ENCODE measurements at regions not wholly inside any gene's neighbourhood (a gene's known extent, or its start where the extent isn't known, plus 50 kb on each side); places are given as distances from the start of the nearest gene placed in this dataset.

- no peak for DNase-seq
- CTCF ChIA-PET, result no interaction called here
- Mint-ChIP-seq H3K9me3 (ENCODE audit: low read depth) (peaks cover 6% of the 10 kb centered on the region), H3K27ac (no peak overlapping the region), H3K36me3 (no peaks in the 10 kb centered on the region), H3K27me3 (no peaks in the 10 kb centered on the region), H3K4me1 (no peaks in the 10 kb centered on the region), H3K4me3 (no peak overlapping the region)
- ATAC-seq, result no peak
Observed at GRCh38 chr4:132504438-132504837, 644.7 kb upstream of the PCDH10 start.

GRCh38 chr4:132506568-132506967, 642.5 kb upstream of the PCDH10 start:
- no peak for ATAC-seq
- Mint-ChIP-seq H3K27ac (no peak overlapping the region), H3K9me3 (ENCODE audit: low read depth) (no peaks in the 10 kb centered on the region)

GRCh38 chr4:132513491-132513890, 635.6 kb upstream of the PCDH10 start:
- DNase-seq, result no peak
- Mint-ChIP-seq H3K4me3 (no peak overlapping the region), H3K27me3 (no peaks in the 10 kb centered on the region), H3K36me3 (no peaks in the 10 kb centered on the region), H3K4me1 (no peaks in the 10 kb centered on the region), H3K27ac (no peak overlapping the region), H3K9me3 (ENCODE audit: low read depth) (peaks cover 2% of the 10 kb centered on the region)
- no peak for ATAC-seq
- CTCF ChIA-PET, result no interaction called here

More at GRCh38 chr4:132506568-132506967, 642.5 kb upstream of the PCDH10 start:
- Mint-ChIP-seq H3K4me1 (no peaks in the 10 kb centered on the region), H3K27me3 (no peaks in the 10 kb centered on the region), H3K36me3 (no peaks in the 10 kb centered on the region), H3K4me3 (no peak overlapping the region)
- DNase-seq, result no peak
- CTCF ChIA-PET, result no interaction called here

GRCh38 chr4:132526652-132527051, 622.4 kb upstream of the PCDH10 start:
- H3K36me3 Mint-ChIP-seq, result no peaks in the 10 kb centered on the region
- no peak for ATAC-seq
- peaks cover 5% of the 10 kb centered on the region for H3K9me3 Mint-ChIP-seq (ENCODE audit: low read depth)

GRCh38 chr4:132527817-132528216, 621.3 kb upstream of the PCDH10 start:
- Mint-ChIP-seq H3K36me3 (no peaks in the 10 kb centered on the region), H3K9me3 (ENCODE audit: low read depth) (peaks cover 3% of the 10 kb centered on the region), H3K27ac (no peak overlapping the region), H3K4me1 (no peaks in the 10 kb centered on the region), H3K4me3 (no peak overlapping the region), H3K27me3 (no peaks in the 10 kb centered on the region)
- no peak for DNase-seq
- ATAC-seq, result no peak
- CTCF ChIA-PET, result no interaction called here

More at GRCh38 chr4:132526652-132527051, 622.4 kb upstream of the PCDH10 start:
- H3K4me1 Mint-ChIP-seq, result no peaks in the 10 kb centered on the region
- no peaks in the 10 kb centered on the region for H3K27me3 Mint-ChIP-seq
- no peak overlapping the region for H3K4me3 Mint-ChIP-seq
- no peak overlapping the region for H3K27ac Mint-ChIP-seq
- no peak for DNase-seq
- CTCF ChIA-PET, result no interaction called here

- no peak overlapping the region for H3K27ac Mint-ChIP-seq
- H3K4me1 Mint-ChIP-seq, result no peaks in the 10 kb centered on the region
- H3K4me3 Mint-ChIP-seq, result no peak overlapping the region
- H3K27me3 Mint-ChIP-seq, result no peaks in the 10 kb centered on the region
- ATAC-seq (no peak), DNase-seq (no peak)
- H3K36me3 Mint-ChIP-seq, result no peaks in the 10 kb centered on the region
- CTCF ChIA-PET, result no interaction called here
- H3K9me3 Mint-ChIP-seq (ENCODE audit: low read depth), result no peaks in the 10 kb centered on the region
Observed at GRCh38 chr4:132530861-132531260, 618.2 kb upstream of the PCDH10 start.

GRCh38 chr4:132540268-132540667, 608.8 kb upstream of the PCDH10 start:
- Mint-ChIP-seq H3K9me3 (ENCODE audit: low read depth) (peaks cover 3% of the 10 kb centered on the region), H3K27ac (no peak overlapping the region), H3K36me3 (no peaks in the 10 kb centered on the region), H3K4me3 (no peak overlapping the region), H3K4me1 (no peaks in the 10 kb centered on the region), H3K27me3 (no peaks in the 10 kb centered on the region)
- DNase-seq, result no peak
- ATAC-seq, result no peak
- CTCF ChIA-PET, result no interaction called here

- no peak for ATAC-seq
- Mint-ChIP-seq H3K27me3 (no peaks in the 10 kb centered on the region), H3K27ac (no peak overlapping the region), H3K4me1 (no peaks in the 10 kb centered on the region), H3K9me3 (ENCODE audit: low read depth) (peaks cover 3% of the 10 kb centered on the region), H3K36me3 (no peaks in the 10 kb centered on the region), H3K4me3 (no peak overlapping the region)
- CTCF ChIA-PET, result no interaction called here
- no peak for DNase-seq
Observed at GRCh38 chr4:132540797-132541196, 608.3 kb upstream of the PCDH10 start.

- DNase-seq (no peak), ATAC-seq (no peak)
- CTCF ChIA-PET, result no interaction called here
- Mint-ChIP-seq H3K27me3 (no peaks in the 10 kb centered on the region), H3K36me3 (no peaks in the 10 kb centered on the region), H3K9me3 (ENCODE audit: low read depth) (peaks cover 7% of the 10 kb centered on the region), H3K4me1 (no peaks in the 10 kb centered on the region), H3K4me3 (no peak overlapping the region), H3K27ac (no peak overlapping the region)
Observed at GRCh38 chr4:132542228-132542627, 606.9 kb upstream of the PCDH10 start.

GRCh38 chr4:132548463-132548862, 600.6 kb upstream of the PCDH10 start:
- Mint-ChIP-seq H3K27ac (no peak overlapping the region), H3K9me3 (ENCODE audit: low read depth) (peaks cover 5% of the 10 kb centered on the region), H3K36me3 (no peaks in the 10 kb centered on the region), H3K4me3 (no peak overlapping the region), H3K27me3 (no peaks in the 10 kb centered on the region), H3K4me1 (no peaks in the 10 kb centered on the region)
- ATAC-seq (no peak), DNase-seq (no peak)
- CTCF ChIA-PET, result no interaction called here

GRCh38 chr4:132556316-132556715, 592.8 kb upstream of the PCDH10 start:
- peaks cover 2% of the 10 kb centered on the region for H3K9me3 Mint-ChIP-seq (ENCODE audit: low read depth)
- no peak for ATAC-seq
- H3K36me3 Mint-ChIP-seq, result no peaks in the 10 kb centered on the region

GRCh38 chr4:132557660-132558059, 591.4 kb upstream of the PCDH10 start:
- Mint-ChIP-seq H3K9me3 (ENCODE audit: low read depth) (peaks cover 2% of the 10 kb centered on the region), H3K4me1 (no peaks in the 10 kb centered on the region), H3K36me3 (no peaks in the 10 kb centered on the region), H3K27ac (no peak overlapping the region), H3K4me3 (no peak overlapping the region), H3K27me3 (no peaks in the 10 kb centered on the region)
- no peak for ATAC-seq
- CTCF ChIA-PET, result no interaction called here
- no peak for DNase-seq

More at GRCh38 chr4:132556316-132556715, 592.8 kb upstream of the PCDH10 start:
- no peaks in the 10 kb centered on the region for H3K27me3 Mint-ChIP-seq
- H3K4me1 Mint-ChIP-seq, result no peaks in the 10 kb centered on the region
- no peak overlapping the region for H3K4me3 Mint-ChIP-seq
- no peak for DNase-seq
- CTCF ChIA-PET, result no interaction called here
- no peak overlapping the region for H3K27ac Mint-ChIP-seq

- CTCF ChIA-PET, result no interaction called here
- Mint-ChIP-seq H3K27ac (no peak overlapping the region), H3K4me1 (no peaks in the 10 kb centered on the region), H3K27me3 (no peaks in the 10 kb centered on the region), H3K4me3 (no peak overlapping the region), H3K9me3 (ENCODE audit: low read depth) (peaks cover 8% of the 10 kb centered on the region), H3K36me3 (no peaks in the 10 kb centered on the region)
- DNase-seq (no peak), ATAC-seq (no peak)
Observed at GRCh38 chr4:132564920-132565319, 584.2 kb upstream of the PCDH10 start.

GRCh38 chr4:132565542-132565941, 583.6 kb upstream of the PCDH10 start:
- peaks cover 8% of the 10 kb centered on the region for H3K9me3 Mint-ChIP-seq (ENCODE audit: low read depth)
- no peaks in the 10 kb centered on the region for H3K36me3 Mint-ChIP-seq
- ATAC-seq (no peak), DNase-seq (no peak)
- no peak overlapping the region for H3K27ac Mint-ChIP-seq
- H3K4me3 Mint-ChIP-seq, result no peak overlapping the region
- no peaks in the 10 kb centered on the region for H3K4me1 Mint-ChIP-seq
- no peaks in the 10 kb centered on the region for H3K27me3 Mint-ChIP-seq
- CTCF ChIA-PET, result no interaction called here

- H3K9me3 Mint-ChIP-seq (ENCODE audit: low read depth), result peaks cover 9% of the 10 kb centered on the region
- no peak overlapping the region for H3K4me3 Mint-ChIP-seq
- CTCF ChIA-PET, result no interaction called here
Observed at GRCh38 chr4:132572210-132572609, 576.9 kb upstream of the PCDH10 start.

More at GRCh38 chr4:132572210-132572609, 576.9 kb upstream of the PCDH10 start:
- no peaks in the 10 kb centered on the region for H3K27me3 Mint-ChIP-seq
- no peak for ATAC-seq
- no peak for DNase-seq
- no peaks in the 10 kb centered on the region for H3K4me1 Mint-ChIP-seq
- no peak overlapping the region for H3K27ac Mint-ChIP-seq
- H3K36me3 Mint-ChIP-seq, result no peaks in the 10 kb centered on the region
